Hematopoietic multipotent progenitor cell treated with erythropoietin and hydrocortisone succinate and interleukin-3 and kit ligand, for 8 days (in vitro differentiated cells): ENCODE measurements at regions not wholly inside any gene's neighbourhood (a gene's known extent, or its start where the extent isn't known, plus 50 kb on each side); places are given as distances from the start of the nearest gene placed in this dataset.
"Not testable (repeated sequence)": the region's sequence is repeated elsewhere in the genome, so short reads cannot be mapped to it uniquely, and the experiment has no call there.

Source experiments
- DNase-seq: peaks from one replicate; pipeline ENCODE4 v3.0.0-alpha.2; 2015

- DNase-seq, result no peak
These were observed 95.6 kb downstream of the NCOR2 start for GRCh38 chr12:124471828-124472227.

DNA sequence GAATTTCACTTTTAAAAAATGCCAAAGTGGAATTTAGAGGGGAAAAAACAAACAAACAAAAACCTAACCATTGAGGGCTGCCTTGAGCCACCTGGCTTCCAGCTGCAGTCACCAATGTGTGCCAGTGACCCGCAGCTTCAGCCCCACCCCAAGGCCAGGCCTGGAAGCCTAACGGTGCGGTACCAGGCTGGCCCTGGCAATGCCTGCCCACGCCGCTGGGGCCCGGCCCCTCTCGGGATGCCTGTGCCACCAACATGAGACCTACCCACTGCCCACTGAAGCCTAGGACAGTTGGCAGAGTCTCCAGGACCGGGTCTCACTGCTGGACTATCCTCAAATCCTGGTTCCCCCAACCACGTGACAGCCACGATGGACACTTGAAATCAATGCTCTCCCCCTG, 96.6 kb downstream of the NCOR2 start:
- DNase-seq, result no peak

GRCh38 chr12:124470139-124470538, 97.3 kb downstream of the NCOR2 start:
- no peak for DNase-seq

GRCh38 chr12:124469193-124469888, 98.1 kb downstream of the NCOR2 start:
- peak; percentile 19 for DNase-seq

DNA sequence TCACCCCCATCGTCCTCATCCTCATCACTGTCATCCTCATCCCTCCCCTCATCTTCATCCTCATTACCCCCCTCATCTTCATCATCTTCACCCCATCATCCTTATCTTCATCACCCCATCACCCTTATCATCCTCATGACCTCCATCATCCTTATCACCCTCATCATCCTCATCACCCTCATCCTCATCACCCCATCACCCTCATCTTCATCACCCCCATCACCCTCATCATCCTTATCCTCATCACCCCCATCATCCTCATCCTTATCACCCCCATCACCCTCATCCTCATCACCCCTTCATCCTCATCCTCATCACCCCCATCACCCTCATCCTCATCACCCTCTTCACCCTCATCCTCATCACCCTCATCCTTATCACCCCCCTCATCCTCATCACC, 99.9 kb downstream of the NCOR2 start:
- not testable (repeated sequence) for DNase-seq

DNA sequence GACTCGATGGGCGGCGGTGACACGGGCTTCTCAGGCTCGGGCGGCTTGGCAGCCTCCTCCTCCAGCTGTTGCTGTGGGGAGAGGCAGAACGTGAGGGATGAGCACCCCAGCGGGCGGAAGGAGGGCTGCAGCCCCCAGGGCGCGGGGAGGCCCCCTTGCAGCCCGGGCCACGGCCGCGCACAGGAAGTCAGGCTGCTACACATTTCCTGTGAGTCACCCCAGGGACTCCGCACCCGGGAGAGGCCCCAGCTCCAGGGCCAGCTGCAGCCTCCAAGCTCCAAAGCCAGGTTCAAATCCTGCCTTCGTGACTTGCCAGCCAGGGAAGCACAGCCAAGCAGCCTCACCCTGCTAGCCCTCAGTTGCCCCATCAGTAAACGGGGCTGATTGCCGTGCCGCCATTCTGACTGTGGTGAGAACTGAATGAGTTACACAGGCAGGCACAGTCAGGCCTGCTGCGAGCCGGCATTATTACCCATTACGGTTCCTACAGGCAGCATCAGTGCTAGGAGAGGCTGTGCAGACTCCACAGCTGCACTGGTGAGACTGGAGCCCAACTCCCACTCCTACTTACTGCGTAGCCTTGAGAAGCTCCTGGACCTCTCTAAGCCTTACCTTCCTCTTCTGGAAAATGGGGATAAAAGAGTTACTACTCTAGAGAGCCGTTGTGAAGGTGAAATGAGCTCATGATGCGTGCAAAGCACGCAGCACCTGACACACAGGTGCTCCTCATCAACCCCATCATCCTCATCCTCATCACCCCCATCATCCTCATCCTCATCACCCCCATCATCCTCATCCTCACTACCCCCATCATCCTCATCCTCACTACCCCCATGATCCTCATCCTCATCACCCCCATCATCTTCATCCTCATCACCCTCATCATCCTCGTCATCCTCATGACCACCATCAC, 100.9 kb downstream of the NCOR2 start:
- peak; percentile 38 for DNase-seq

GRCh38 chr12:124465473-124465872, 101.9 kb downstream of the NCOR2 start:
- no peak for DNase-seq

DNA sequence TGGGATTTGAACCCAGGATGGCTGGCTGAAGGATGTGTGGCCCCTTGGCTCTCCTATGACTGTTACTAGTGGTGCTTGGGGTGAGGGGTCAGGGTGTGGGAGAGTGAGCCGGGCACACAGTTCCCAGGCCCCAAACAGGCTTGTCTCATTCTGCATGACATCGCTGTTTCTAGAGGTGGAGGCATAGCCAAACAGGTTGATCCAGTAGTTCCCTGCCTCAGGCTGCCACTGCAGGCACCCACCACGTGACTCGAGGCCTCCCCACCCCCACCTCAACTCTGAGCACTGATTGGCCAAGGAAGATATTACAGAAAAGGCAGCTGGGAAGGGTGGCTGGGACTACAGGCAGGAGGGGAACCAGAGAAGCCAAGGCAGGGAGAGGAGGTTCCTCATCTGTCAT, 102.6 kb downstream of the NCOR2 start:
- no peak for DNase-seq

DNA sequence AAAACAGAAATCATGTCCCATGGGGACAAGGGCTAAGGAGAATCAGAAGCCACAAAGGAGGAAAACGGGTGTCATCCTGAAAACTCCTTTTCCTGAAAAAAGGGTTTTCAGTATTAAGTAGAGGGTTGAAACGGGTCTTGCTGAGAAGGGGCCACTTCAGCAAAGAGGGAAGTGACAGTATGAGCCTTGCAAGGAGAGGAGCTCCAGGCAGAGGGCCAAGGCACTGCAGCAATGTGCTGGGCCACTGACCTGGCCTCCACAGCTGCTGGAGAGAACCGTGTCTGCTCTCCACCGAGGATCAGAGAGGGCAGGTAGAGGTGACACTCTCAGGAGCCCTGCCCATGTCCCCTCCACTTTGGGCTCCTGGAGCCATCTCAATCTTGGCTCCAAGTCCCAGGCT, 103.3 kb downstream of the NCOR2 start:
- DNase-seq, result no peak

DNA sequence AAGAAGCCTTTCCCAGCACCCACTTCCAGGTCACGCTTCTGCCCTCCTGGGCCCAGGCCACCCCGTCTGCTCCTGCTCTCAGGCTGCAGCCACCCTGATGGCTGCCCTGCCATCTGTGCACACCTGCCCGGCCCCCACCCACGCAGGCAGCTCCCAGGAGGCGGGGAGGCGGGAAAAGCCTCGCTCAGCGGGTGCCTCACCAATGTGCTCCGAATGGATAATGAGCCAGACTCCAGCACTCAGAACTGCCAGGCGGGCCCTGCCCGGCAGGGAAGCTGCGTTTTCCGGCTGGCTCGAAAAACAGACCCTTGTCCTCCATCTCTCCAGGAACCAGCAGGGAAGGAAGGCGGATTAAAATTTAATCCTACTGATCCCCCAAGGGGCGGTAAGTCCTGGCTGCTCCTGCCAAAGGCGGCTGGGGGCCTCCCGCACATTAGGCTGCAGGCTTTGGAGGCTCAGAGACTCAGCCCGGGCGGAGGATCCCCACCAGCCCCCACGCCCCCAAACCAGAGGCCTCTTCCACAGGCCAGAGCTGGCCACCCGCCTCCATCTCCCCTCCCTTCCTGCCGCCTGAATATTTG, 104.0 kb downstream of the NCOR2 start:
- no peak for DNase-seq

- no peak for DNase-seq
These were observed 104.7 kb downstream of the NCOR2 start for GRCh38 chr12:124462750-124463149.

GRCh38 chr12:124461851-124462623, 105.4 kb downstream of the NCOR2 start:
- DNase-seq, result no peak

DNA sequence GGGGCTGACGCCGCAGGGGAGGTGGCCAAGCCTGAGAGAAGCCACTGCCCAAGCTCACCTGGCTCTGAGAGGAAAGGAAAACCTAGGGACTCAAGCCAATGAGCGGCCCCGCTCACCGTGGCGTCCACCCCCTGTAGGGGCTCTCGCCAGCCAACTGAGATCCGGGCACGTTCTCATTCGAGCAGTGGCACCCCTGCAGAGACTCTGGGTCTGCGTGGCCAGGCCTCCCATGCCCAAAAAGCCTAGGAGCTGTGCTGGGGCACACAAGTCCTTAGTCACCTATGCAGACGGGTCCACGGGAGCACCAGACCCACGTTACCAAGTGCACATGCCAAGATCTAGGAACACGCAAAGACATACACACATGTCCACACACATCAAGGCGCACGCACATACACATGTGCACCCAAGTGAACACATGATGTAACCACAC, 106.2 kb downstream of the NCOR2 start:
- no peak for DNase-seq

- DNase-seq, result no peak
These were observed 106.6 kb downstream of the NCOR2 start for GRCh38 chr12:124460771-124461170.

- DNase-seq, result no peak
These were observed 107.4 kb downstream of the NCOR2 start for GRCh38 chr12:124459852-124460645.

- DNase-seq, result no peak
These were observed 108.2 kb downstream of the NCOR2 start for GRCh38 chr12:124458992-124459851.

GRCh38 chr12:124458220-124458991, 109.0 kb downstream of the NCOR2 start:
- no peak for DNase-seq

GRCh38 chr12:124457287-124458219, 109.9 kb downstream of the NCOR2 start:
- DNase-seq, result peak; percentile 69

- DNase-seq, result no peak
These were observed 110.7 kb downstream of the NCOR2 start for GRCh38 chr12:124456652-124457152.
